ENCODE measurements at regions not wholly inside any gene's neighbourhood (a gene's known extent, or its start where the extent isn't known, plus 50 kb on each side); places are given as distances from the start of the nearest gene placed in this dataset.

DNA sequence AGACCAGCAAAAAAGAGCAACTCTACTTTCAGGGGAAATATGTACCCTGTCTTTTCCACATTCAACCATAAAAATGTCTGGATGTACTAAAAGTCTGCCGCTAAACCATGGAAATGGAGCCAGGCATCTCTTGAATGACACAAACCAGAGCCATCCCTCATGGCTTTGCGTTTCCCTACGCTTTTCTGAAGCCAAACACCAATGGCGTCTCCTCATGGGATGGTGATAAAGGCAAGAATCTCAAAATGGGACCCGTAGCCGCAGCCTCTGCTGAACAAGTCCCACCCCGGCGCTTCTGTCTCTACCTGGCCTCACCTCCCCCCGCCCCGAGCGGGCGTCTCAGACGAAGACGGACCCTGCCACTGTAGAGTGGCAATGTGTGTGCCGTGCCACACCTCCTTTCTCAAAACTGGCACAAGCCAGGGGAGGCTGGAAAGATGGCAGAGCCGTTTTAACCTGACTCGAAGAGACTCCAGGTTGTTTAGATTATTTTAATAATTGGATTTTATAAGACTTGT, 80.3 kb upstream of the AFDN start:
- TF ChIP-seq, protein P1, sequence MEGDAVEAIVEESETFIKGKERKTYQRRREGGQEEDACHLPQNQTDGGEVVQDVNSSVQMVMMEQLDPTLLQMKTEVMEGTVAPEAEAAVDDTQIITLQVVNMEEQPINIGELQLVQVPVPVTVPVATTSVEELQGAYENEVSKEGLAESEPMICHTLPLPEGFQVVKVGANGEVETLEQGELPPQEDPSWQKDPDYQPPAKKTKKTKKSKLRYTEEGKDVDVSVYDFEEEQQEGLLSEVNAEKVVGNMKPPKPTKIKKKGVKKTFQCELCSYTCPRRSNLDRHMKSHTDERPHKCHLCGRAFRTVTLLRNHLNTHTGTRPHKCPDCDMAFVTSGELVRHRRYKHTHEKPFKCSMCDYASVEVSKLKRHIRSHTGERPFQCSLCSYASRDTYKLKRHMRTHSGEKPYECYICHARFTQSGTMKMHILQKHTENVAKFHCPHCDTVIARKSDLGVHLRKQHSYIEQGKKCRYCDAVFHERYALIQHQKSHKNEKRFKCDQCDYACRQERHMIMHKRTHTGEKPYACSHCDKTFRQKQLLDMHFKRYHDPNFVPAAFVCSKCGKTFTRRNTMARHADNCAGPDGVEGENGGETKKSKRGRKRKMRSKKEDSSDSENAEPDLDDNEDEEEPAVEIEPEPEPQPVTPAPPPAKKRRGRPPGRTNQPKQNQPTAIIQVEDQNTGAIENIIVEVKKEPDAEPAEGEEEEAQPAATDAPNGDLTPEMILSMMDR (tag by site-specific recombination; IDR thresholded peaks at IDR 0.05) = no peak
- no peak for TF ChIP-seq ZNF48 (tag by site-specific recombination; IDR thresholded peaks at IDR 0.05)
- no peak for TF ChIP-seq ZFP37 (tag by site-specific recombination; IDR thresholded peaks at IDR 0.05)
- TF ChIP-seq ZBTB17 (tag by site-specific recombination; IDR thresholded peaks at IDR 0.05) = no peak
